Gastrocnemius medialis (tissue), 4 donors: ENCODE measurements at regions not wholly inside any gene's neighbourhood (a gene's known extent, or its start where the extent isn't known, plus 50 kb on each side); places are given as distances from the start of the nearest gene placed in this dataset.

Experiments
- POLR2A ChIP-seq, 2 donors: fragments of 450-650 bp; IDR thresholded peaks; one replicate each; pipeline ENCODE4 v1.6.1; 2017; ENCODE audit warnings: antibody characterized with exemption in 2 of 2, mild to moderate bottlenecking in 2 of 2, moderate library complexity in 2 of 2
- TF ChIP-seq, protein P1 (sequence below), 5 experiments: fragments of 450-650 bp in 3 of 5; fragments of 200-600 bp in 2 of 5; sonication (generic) in 2 of 5; IDR thresholded peaks in 4 of 5; conservative IDR thresholded peaks in 1 of 5; 1 replicate in 4 of 5; 2 replicates in 1 of 5; pipeline ENCODE4 v1.5.1; 2016 to 2019; ENCODE audit warnings: antibody characterized with exemption in 5 of 5, mild to moderate bottlenecking in 3 of 5, moderate library complexity in 3 of 5

DNA sequence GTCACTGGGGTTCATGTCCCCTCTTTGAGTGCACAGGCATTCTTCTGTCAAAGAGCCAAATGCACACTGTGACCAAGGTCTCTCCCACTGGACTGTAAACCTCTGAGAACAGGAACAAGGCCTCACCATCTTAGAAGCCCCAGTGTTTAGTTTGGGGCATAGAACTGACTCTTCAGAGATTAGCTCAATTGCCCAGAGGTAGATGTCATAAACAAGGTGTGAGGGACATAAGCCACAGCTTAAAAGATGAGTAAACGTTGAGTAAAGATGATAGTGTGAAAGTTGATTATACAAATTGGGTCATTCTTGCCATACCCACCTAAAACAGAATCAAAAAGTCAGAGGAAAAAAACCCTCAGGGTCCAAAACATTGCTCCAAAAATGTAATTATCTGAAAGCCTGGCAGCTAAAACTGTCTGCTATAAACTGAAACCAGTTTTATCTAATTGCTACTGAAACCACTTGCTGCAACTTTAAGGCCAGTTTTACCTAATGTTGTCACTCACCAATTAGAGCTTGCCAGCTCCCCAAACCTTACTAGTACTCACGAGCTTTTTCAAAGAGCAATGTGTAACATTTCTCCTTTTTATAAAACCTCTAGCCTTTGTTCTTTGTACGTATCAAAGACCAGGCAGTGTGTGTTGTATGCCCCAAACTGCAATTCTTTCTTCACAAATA is 415.2 kb downstream of the RAP2B start:
- TF ChIP-seq, protein P1, sequence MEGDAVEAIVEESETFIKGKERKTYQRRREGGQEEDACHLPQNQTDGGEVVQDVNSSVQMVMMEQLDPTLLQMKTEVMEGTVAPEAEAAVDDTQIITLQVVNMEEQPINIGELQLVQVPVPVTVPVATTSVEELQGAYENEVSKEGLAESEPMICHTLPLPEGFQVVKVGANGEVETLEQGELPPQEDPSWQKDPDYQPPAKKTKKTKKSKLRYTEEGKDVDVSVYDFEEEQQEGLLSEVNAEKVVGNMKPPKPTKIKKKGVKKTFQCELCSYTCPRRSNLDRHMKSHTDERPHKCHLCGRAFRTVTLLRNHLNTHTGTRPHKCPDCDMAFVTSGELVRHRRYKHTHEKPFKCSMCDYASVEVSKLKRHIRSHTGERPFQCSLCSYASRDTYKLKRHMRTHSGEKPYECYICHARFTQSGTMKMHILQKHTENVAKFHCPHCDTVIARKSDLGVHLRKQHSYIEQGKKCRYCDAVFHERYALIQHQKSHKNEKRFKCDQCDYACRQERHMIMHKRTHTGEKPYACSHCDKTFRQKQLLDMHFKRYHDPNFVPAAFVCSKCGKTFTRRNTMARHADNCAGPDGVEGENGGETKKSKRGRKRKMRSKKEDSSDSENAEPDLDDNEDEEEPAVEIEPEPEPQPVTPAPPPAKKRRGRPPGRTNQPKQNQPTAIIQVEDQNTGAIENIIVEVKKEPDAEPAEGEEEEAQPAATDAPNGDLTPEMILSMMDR (IDR thresholded peaks at IDR 0.05 in 4 of 5, conservative IDR thresholded peaks at IDR 0.05 in 1 of 5) = no peak
- TF ChIP-seq POLR2A (IDR thresholded peaks at IDR 0.05) = no peak
